A673 (cell line): ENCODE measurements at regions not wholly inside any gene's neighbourhood (a gene's known extent, or its start where the extent isn't known, plus 50 kb on each side); places are given as distances from the start of the nearest gene placed in this dataset.

Source experiments
- BruUV-seq: library from RNA; stranded (reverse); fragments of 400-500 nt; replicated peaks from 2 replicates; lab custom pipeline; 2021; lab: Mats Ljungman, UMichigan
- CTCF ChIA-PET: fragments of 300-600 bp; sonication (Branson Sonifier 250); formaldehyde crosslinking; loops from one replicate; lab custom pipeline; 2022; ENCODE audit warnings: antibody characterized with exemption; lab: Charles Lee
- POLR2A ChIA-PET: fragments of 300-600 bp; sonication (Branson Sonifier 250); formaldehyde crosslinking; loops from one replicate; lab custom pipeline; 2022; ENCODE audit warnings: antibody characterized with exemption; ENCODE audit not compliant: low non-redundant PET; lab: Charles Lee
- DNase-seq: peaks from one replicate; pipeline ENCODE4 v3.0.0-alpha.2; 2015; ENCODE audit warnings: low spot score
- H3K27ac ChIP-seq: fragments of 200-600 bp; sonication (generic); 2 replicates; pipeline ENCODE4 v1.5.1; 2016; ENCODE audit warnings: mixed run types, low read depth, mild to moderate bottlenecking, mixed read lengths, antibody characterized with exemption, low read length; ENCODE audit not compliant: poor library complexity, severe bottlenecking
- H3K27me3 ChIP-seq: fragments of 200-600 bp; sonication (generic); replicated peaks from 2 replicates; pipeline ENCODE4 v1.6.1; 2017; ENCODE audit warnings: mixed run types, low read depth, mild to moderate bottlenecking, mixed read lengths, antibody characterized with exemption, low read length; ENCODE audit not compliant: insufficient read depth, poor library complexity
- H3K36me3 ChIP-seq: fragments of 200-600 bp; sonication (generic); 2 replicates; pipeline ENCODE4 v1.6.1; 2016; ENCODE audit warnings: mixed run types, mild to moderate bottlenecking, mixed read lengths, antibody characterized with exemption, low read length; ENCODE audit not compliant: insufficient read depth, poor library complexity, severe bottlenecking
- H3K4me1 ChIP-seq: fragments of 200-600 bp; sonication (generic); 2 replicates; pipeline ENCODE4 v1.6.1; 2017; ENCODE audit warnings: mixed run types, mild to moderate bottlenecking, mixed read lengths, antibody characterized with exemption, low read length; ENCODE audit not compliant: insufficient read depth, poor library complexity, severe bottlenecking
- H3K4me3 ChIP-seq: fragments of 200-600 bp; sonication (generic); 2 replicates; pipeline ENCODE4 v1.5.1; 2016; ENCODE audit warnings: low read depth, mixed run types, mild to moderate bottlenecking, mixed read lengths, low read length; ENCODE audit not compliant: poor library complexity, severe bottlenecking
- H3K9me3 ChIP-seq: fragments of 200-600 bp; sonication (generic); 2 replicates; pipeline ENCODE4 v1.6.1; 2016; ENCODE audit warnings: mixed run types, low read depth, mild to moderate bottlenecking, mixed read lengths, antibody characterized with exemption, low read length; ENCODE audit not compliant: poor library complexity, severe bottlenecking
- EZH2 ChIP-seq: fragments of 200-600 bp; sonication (generic); IDR thresholded peaks from 2 replicates; pipeline ENCODE4 v1.6.1; 2017; ENCODE audit warnings: borderline replicate concordance, low read depth, mild to moderate bottlenecking, mixed read lengths, antibody characterized with exemption, low read length; ENCODE audit not compliant: poor library complexity, severe bottlenecking
- intact Hi-C: fragments of 100-400 bp; cut with micrococcal nuclease; formaldehyde crosslinking; loops from one replicate; pipeline ENCODE4 v1.10.0; 2022; ENCODE audit not compliant: unreplicated experiment
- TF ChIP-seq, protein P1 (sequence below): fragments of 300-800, 200-600 bp; sonication (generic); conservative IDR thresholded peaks from 2 replicates; pipeline ENCODE4 v1.5.1; 2017; ENCODE audit warnings: low read depth, mild to moderate bottlenecking, antibody characterized with exemption, low read length, moderate library complexity, mixed read lengths

DNA sequence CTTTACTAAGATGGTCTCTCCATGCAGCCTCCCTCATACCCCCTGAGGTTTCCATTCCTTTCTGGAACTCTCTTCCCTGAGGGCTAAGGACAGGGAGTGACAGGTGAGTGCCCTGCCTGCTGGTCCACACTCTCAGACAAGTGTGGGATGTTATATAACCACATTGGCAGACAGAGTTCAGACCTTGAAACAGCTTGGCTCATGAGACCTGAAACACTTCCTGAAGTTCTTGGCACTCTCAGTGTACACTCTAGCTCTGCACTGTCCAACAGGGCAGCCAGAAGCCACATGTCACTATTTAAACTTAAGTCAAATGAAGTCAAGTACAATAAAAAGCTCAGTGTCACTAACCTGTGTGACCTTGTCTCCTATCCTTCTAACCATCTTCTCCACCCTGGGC, 188.5 kb downstream of the ZNF621 start:
- Histone ChIP-seq H3K9me3 (no peaks in the 10 kb centered on the region), H3K27ac (no peak overlapping the region), H3K4me1 (no peaks in the 10 kb centered on the region), H3K36me3 (no peaks in the 10 kb centered on the region), H3K27me3 (no peaks in the 10 kb centered on the region), H3K4me3 (no peak overlapping the region)
- no TSS peak for BruUV-seq
- no peak for DNase-seq
- intact Hi-C loops = no loop called here
- TF ChIP-seq, protein P1, sequence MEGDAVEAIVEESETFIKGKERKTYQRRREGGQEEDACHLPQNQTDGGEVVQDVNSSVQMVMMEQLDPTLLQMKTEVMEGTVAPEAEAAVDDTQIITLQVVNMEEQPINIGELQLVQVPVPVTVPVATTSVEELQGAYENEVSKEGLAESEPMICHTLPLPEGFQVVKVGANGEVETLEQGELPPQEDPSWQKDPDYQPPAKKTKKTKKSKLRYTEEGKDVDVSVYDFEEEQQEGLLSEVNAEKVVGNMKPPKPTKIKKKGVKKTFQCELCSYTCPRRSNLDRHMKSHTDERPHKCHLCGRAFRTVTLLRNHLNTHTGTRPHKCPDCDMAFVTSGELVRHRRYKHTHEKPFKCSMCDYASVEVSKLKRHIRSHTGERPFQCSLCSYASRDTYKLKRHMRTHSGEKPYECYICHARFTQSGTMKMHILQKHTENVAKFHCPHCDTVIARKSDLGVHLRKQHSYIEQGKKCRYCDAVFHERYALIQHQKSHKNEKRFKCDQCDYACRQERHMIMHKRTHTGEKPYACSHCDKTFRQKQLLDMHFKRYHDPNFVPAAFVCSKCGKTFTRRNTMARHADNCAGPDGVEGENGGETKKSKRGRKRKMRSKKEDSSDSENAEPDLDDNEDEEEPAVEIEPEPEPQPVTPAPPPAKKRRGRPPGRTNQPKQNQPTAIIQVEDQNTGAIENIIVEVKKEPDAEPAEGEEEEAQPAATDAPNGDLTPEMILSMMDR = no peak
- no peak for TF ChIP-seq EZH2
- POLR2A ChIA-PET = no interaction called here
- CTCF ChIA-PET = no interaction called here

DNA sequence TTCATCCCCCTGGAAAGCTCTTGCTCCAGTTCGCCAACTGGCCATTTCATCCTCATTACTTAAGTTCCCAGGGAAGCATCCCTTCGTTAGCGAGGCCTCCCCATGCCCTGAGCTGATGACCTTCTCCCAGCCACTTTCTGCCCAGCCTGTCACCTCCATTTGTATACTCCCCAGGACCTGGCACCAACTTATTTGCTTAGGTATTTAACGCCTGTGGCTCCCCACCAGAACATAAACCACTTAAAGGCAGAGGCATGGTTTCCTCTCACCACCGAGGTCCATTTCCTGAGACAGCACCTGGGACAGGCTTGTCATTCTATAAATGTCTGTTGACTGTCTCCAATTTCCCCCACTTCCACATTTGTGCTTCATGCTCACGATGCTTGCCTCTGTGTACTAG, 189.0 kb downstream of the ZNF621 start:
- intact Hi-C loops = no loop called here
- TF ChIP-seq EZH2 = no peak
- TF ChIP-seq, protein P1 = no peak
- Histone ChIP-seq H3K27ac (no peak overlapping the region), H3K27me3 (no peaks in the 10 kb centered on the region), H3K4me1 (no peaks in the 10 kb centered on the region), H3K36me3 (no peaks in the 10 kb centered on the region), H3K9me3 (no peaks in the 10 kb centered on the region), H3K4me3 (no peak overlapping the region)
- no peak for DNase-seq
- BruUV-seq = no TSS peak
- POLR2A ChIA-PET = no interaction called here
- CTCF ChIA-PET = no interaction called here

DNA sequence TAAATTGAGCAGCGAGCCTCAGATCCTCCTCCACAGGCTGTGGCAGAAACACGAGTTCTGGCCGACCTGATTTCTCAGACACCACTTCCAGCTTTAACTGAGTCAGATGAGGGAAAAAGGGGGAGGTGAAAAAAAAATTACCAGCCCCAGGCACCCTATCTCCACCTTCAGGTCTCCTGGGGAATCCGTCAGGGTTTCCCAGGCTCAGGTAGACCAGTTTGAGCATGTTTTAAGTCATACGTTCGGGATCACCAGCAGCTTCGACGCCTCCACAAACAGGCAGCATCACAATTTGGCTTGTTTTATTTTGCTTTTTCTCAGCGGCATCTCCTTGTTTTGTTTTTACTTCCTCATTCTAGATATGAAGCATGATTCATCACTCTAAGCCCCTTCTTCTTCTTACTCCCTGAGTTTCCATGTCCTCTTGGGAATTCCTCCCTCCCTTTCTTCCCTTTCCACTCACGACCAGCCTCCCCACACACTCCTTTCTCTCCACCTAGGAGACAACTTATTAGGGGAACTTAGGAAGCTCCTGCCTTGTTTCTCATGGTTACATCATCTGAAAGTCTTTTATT, 190.1 kb downstream of the ZNF621 start:
- H3K27me3 ChIP-seq = no peaks in the 10 kb centered on the region
- no peaks in the 10 kb centered on the region for H3K4me1 ChIP-seq
- BruUV-seq = no TSS peak
- intact Hi-C loops = no loop called here
- POLR2A ChIA-PET = no interaction called here
- H3K4me3 ChIP-seq = no peak overlapping the region
- no peak overlapping the region for H3K27ac ChIP-seq
- TF ChIP-seq, protein P1 = no peak
- no peak for TF ChIP-seq EZH2
- DNase-seq = no peak
- CTCF ChIA-PET = no interaction called here
- H3K36me3 ChIP-seq = no peaks in the 10 kb centered on the region
- no peaks in the 10 kb centered on the region for H3K9me3 ChIP-seq
